ENCODE measurements at regions not wholly inside any gene's neighbourhood (a gene's known extent, or its start where the extent isn't known, plus 50 kb on each side); places are given as distances from the start of the nearest gene placed in this dataset.
"Not testable (repeated sequence)": the region's sequence is repeated elsewhere in the genome, so short reads cannot be mapped to it uniquely, and the experiment has no call there.

DNA sequence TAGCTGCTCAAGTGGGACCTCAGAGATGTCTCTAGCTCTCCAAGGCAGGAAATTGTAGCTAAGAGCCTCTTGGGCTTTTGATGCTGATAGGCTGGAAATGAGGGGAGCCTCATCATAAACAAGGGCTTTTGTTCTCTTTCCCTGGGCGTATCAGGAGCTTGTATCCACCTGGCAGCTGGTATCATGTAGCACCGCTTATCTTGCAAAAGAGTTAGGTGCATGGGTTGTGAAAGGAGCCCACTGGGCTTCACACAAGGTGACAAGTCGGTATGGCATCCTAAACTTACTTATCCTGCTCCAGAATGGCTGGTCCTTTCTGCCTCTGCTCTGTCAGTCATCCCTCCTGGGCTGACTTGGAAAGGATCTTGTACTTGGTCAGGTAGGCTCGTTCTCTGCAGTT, 565.8 kb downstream of the GRXCR1 start:
- Histone ChIP-seq H3K27ac (no peak overlapping the region), H3K36me3 (no peaks in the 10 kb centered on the region), H3K27me3 (replicated peaks) (no peaks in the 10 kb centered on the region), H3K4me1 (replicated peaks) (no peaks in the 10 kb centered on the region), H3K4me3 (no peak overlapping the region), H3K9me3 (replicated peaks) (no peaks in the 10 kb centered on the region)
- DNase-seq (ENCODE audit: low read depth in 1 of 2, low spot score in 2 of 2) = no peak

DNA sequence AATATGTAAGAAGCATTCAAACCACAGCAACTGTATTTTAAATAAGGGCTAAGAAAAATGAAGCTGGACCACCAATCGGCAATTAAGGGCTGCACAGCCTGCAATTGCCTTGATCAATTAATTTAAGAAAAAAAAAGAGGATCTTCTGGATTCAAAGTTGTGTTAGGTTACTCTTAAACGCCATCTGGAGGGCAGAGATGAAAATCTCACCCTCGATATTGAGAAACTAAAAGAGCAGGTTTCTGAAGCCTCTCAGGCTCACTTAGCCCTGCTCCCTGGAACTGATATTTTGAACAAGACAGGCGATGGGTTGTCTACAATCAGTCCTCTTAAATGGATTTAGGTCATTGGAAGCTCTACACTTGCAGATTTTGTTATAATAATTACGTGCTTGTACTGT, 579.4 kb downstream of the GRXCR1 start:
- H3K9me3 ChIP-seq (replicated peaks) = no peaks in the 10 kb centered on the region
- H3K27ac ChIP-seq = no peak overlapping the region
- H3K4me3 ChIP-seq = no peak overlapping the region
- no peak for DNase-seq (ENCODE audit: low read depth in 1 of 2, low spot score in 2 of 2)
- no peaks in the 10 kb centered on the region for H3K4me1 ChIP-seq (replicated peaks)
- no peaks in the 10 kb centered on the region for H3K36me3 ChIP-seq
- no peaks in the 10 kb centered on the region for H3K27me3 ChIP-seq (replicated peaks)

DNA sequence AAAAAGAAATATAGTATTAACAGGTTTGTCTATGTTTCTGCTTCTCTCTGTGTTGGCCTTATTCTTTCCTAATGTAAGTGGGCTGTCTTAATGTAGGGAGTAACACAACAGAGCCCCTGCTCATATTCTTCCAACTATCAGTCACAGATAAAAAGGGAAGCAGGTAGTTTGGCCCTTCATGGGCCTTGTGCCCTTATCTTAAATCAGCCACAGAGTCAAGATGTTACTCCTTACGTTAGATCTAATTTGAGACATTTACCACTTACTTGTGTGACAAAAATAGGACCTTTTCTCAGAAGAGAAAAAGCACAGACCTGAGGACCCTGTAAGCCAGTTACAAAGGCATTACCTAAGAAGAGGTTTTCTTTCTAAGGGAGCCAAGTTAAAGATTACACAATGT, 589.0 kb downstream of the GRXCR1 start:
- Histone ChIP-seq H3K36me3 (no peaks in the 10 kb centered on the region), H3K9me3 (replicated peaks) (no peaks in the 10 kb centered on the region), H3K27me3 (replicated peaks) (no peaks in the 10 kb centered on the region), H3K4me1 (replicated peaks) (no peaks in the 10 kb centered on the region), H3K4me3 (no peak overlapping the region), H3K27ac (no peak overlapping the region)
- no peak for DNase-seq (ENCODE audit: low read depth in 1 of 2, low spot score in 2 of 2)

- Histone ChIP-seq H3K36me3 (no peaks in the 10 kb centered on the region), H3K27me3 (replicated peaks) (no peaks in the 10 kb centered on the region), H3K27ac (no peak overlapping the region), H3K4me1 (replicated peaks) (no peaks in the 10 kb centered on the region), H3K4me3 (no peak overlapping the region), H3K9me3 (replicated peaks) (no peaks in the 10 kb centered on the region)
- DNase-seq (ENCODE audit: low read depth in 1 of 2, low spot score in 2 of 2) = no peak
Measured at GRCh38 chr4:43485196-43485595, 592.7 kb downstream of the GRXCR1 start.

DNA sequence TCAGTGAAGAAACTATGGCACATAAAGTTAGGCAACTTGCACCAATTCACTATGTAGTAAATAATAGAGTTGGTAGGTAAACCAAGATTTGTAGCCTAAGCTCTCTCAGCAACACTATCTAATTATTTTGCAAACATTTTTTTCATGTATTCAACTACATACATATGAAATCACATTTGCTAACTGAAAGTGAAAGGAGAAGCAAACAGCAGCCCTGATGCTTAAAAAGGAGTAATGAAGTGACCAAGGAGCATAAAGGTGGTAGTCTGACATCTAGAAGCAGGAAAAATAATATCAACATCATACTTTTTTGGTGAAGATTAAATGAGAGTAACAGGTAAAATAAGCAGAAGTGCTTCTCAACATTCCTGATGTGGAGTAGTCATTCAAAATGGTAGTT, 603.7 kb downstream of the GRXCR1 start:
- H3K9me3 ChIP-seq (replicated peaks) = no peaks in the 10 kb centered on the region
- DNase-seq (ENCODE audit: low read depth in 1 of 2, low spot score in 2 of 2) = no peak
- H3K27me3 ChIP-seq (replicated peaks) = no peaks in the 10 kb centered on the region
- H3K4me3 ChIP-seq = no peak overlapping the region
- no peaks in the 10 kb centered on the region for H3K36me3 ChIP-seq
- no peak overlapping the region for H3K27ac ChIP-seq
- H3K4me1 ChIP-seq (replicated peaks) = no peaks in the 10 kb centered on the region

DNA sequence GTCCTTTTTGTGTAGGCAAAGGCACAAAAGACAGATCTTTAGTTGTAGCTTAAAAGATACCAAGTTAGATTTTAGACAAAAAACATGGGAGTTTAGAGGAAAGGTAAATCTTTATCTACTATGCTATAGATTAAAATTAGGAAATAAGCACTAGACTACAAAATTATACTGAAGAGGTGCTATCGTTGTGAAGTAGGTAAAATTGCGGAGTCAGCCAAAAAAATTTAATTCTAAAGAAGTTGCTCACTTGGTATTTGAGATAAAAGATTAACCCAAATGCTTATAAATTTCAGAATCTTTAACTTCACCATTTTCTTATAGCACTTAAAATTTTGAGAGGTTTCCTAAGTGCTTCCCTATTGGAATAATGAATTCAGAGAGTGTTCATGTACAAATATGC, 604.1 kb downstream of the GRXCR1 start:
- DNase-seq (ENCODE audit: low read depth in 1 of 2, low spot score in 2 of 2) = no peak
- no peak overlapping the region for H3K27ac ChIP-seq
- no peaks in the 10 kb centered on the region for H3K36me3 ChIP-seq
- no peaks in the 10 kb centered on the region for H3K4me1 ChIP-seq (replicated peaks)
- no peak overlapping the region for H3K4me3 ChIP-seq
- H3K27me3 ChIP-seq (replicated peaks) = no peaks in the 10 kb centered on the region
- no peaks in the 10 kb centered on the region for H3K9me3 ChIP-seq (replicated peaks)

GRCh38 chr4:43505823-43506222, 613.3 kb downstream of the GRXCR1 start:
- not testable (repeated sequence) for H3K4me1 ChIP-seq (replicated peaks); H3K27me3 ChIP-seq (replicated peaks); H3K4me3 ChIP-seq; H3K36me3 ChIP-seq; H3K9me3 ChIP-seq (replicated peaks); DNase-seq (ENCODE audit: low read depth in 1 of 2, low spot score in 2 of 2); H3K27ac ChIP-seq

- no peak for DNase-seq (ENCODE audit: low read depth in 1 of 2, low spot score in 2 of 2)
- Histone ChIP-seq H3K36me3 (no peaks in the 10 kb centered on the region), H3K9me3 (replicated peaks) (no peaks in the 10 kb centered on the region), H3K4me1 (replicated peaks) (no peaks in the 10 kb centered on the region), H3K27me3 (replicated peaks) (no peaks in the 10 kb centered on the region), H3K27ac (no peak overlapping the region), H3K4me3 (no peak overlapping the region)
Measured at GRCh38 chr4:43512253-43512652, 619.7 kb downstream of the GRXCR1 start.

DNA sequence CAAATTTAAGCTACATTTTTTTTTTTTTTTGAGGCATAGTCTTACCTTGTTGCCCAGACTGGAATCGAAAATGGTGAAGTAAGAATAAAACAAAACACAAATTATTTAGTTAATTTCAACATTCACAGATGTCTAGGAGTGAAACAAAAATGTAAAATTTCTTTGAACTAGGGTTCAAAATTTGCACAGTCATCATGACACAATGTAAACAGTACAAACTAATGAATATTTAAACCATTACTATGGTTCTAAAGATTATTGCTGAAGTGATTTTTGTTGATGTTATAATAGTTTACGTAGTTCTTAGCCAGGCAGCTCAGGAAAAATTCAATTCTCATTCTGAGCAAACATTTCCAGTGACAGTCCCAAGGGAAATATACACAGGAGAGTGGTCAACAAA, 633.1 kb downstream of the GRXCR1 start:
- Histone ChIP-seq H3K4me1 (replicated peaks) (no peaks in the 10 kb centered on the region), H3K9me3 (replicated peaks) (no peaks in the 10 kb centered on the region), H3K36me3 (no peaks in the 10 kb centered on the region), H3K27me3 (replicated peaks) (no peaks in the 10 kb centered on the region), H3K27ac (no peak overlapping the region), H3K4me3 (no peak overlapping the region)
- DNase-seq (ENCODE audit: low read depth in 1 of 2, low spot score in 2 of 2) = no peak

DNA sequence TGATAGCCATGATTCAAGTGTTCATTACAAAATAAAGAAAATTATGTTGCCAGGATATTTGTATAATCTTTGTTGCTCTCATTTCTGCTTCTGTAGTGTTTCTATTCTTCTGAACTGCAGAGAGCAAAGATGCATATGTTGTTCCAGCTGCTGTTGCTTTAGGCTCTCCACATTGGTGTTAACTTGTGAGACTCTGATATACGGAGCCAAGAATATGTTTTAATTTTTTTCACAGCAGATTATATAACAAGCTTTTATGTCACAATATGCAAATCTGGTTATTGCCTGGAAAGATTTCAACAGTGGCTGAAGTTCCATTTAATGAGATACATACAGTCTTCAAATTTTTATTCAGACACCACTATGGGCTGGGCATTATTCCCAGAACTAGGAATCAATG, 655.0 kb downstream of the GRXCR1 start:
- Histone ChIP-seq H3K27ac (no peak overlapping the region), H3K36me3 (no peaks in the 10 kb centered on the region), H3K4me3 (no peak overlapping the region), H3K4me1 (replicated peaks) (no peaks in the 10 kb centered on the region), H3K9me3 (replicated peaks) (no peaks in the 10 kb centered on the region), H3K27me3 (replicated peaks) (no peaks in the 10 kb centered on the region)
- DNase-seq (ENCODE audit: low read depth in 1 of 2, low spot score in 2 of 2) = no peak

GRCh38 chr4:43550981-43551627, 658.6 kb downstream of the GRXCR1 start:
- no peak overlapping the region for H3K27ac ChIP-seq
- no peak for DNase-seq (ENCODE audit: low read depth in 1 of 2, low spot score in 2 of 2)
- no peaks in the 10 kb centered on the region for H3K9me3 ChIP-seq (replicated peaks)
- H3K27me3 ChIP-seq (replicated peaks) = no peaks in the 10 kb centered on the region
- no peaks in the 10 kb centered on the region for H3K36me3 ChIP-seq
- H3K4me1 ChIP-seq (replicated peaks) = no peaks in the 10 kb centered on the region
- no peak overlapping the region for H3K4me3 ChIP-seq

DNA sequence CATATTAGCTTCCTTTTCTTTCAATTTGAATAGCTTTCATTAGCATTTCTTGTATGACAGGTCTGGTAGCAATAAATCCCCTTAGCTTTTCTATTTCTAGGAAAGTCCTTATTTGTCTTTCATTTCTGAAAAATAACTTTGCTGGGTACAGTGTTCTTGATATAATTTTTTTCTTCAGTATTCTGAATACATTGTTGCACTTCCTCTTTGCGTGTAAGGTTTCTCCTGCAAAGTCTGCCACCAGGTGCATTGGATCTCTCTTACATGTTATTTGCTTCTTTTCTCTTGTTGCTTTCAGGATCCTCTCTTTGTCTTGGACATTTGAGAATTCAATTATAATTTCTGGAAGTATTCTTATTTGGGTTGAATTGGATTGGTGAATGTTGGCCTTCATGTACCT, 663.7 kb downstream of the GRXCR1 start:
- Histone ChIP-seq H3K4me3 (no peak overlapping the region), H3K4me1 (replicated peaks) (no peaks in the 10 kb centered on the region), H3K27me3 (replicated peaks) (no peaks in the 10 kb centered on the region), H3K27ac (no peak overlapping the region), H3K36me3 (no peaks in the 10 kb centered on the region), H3K9me3 (replicated peaks) (no peaks in the 10 kb centered on the region)
- DNase-seq (ENCODE audit: low read depth in 1 of 2, low spot score in 2 of 2) = no peak

DNA sequence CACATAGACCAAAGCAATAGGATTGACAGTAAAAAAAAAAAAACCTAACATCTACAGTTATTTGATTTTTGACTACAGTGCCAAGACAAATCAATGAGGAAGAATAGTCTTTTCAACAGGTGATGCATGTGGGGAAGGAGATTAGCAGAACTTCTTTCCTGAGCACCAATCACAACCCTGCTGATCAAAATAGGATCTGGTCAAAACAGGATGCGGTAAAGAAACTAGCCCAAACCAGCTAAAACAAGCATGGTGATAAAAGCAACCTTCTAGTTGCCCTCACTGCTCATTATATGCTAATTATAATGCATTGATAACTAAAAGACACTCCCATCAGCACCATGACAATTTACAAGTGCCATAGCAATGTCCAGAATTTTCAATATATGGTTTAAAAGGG, 667.5 kb downstream of the GRXCR1 start:
- no peaks in the 10 kb centered on the region for H3K36me3 ChIP-seq
- H3K27ac ChIP-seq = no peak overlapping the region
- no peaks in the 10 kb centered on the region for H3K4me1 ChIP-seq (replicated peaks)
- no peaks in the 10 kb centered on the region for H3K9me3 ChIP-seq (replicated peaks)
- H3K27me3 ChIP-seq (replicated peaks) = no peaks in the 10 kb centered on the region
- DNase-seq (ENCODE audit: low read depth in 1 of 2, low spot score in 2 of 2) = no peak
- no peak overlapping the region for H3K4me3 ChIP-seq

DNA sequence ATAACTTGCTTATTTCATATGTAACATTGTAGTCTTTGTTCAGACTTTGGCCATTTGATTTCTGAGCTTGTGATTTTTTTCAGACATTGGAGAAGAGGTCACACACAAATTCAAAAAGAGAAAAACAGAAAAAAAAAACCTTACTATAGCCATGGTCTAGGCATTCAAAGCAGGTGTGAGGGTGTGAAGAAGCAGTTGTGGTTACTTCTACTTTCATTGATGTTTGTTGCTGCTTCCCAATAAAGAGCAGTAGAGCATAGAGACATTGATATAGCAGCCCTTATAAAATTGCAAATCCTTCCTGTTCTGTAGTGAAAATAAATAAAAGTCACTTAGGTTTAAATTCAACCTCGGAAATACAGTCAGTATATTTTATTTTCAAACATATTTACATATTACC, 671.6 kb downstream of the GRXCR1 start:
- Histone ChIP-seq H3K36me3 (no peaks in the 10 kb centered on the region), H3K4me1 (replicated peaks) (no peaks in the 10 kb centered on the region), H3K9me3 (replicated peaks) (no peaks in the 10 kb centered on the region), H3K27me3 (replicated peaks) (no peaks in the 10 kb centered on the region), H3K4me3 (no peak overlapping the region), H3K27ac (no peak overlapping the region)
- no peak for DNase-seq (ENCODE audit: low read depth in 1 of 2, low spot score in 2 of 2)

- Histone ChIP-seq H3K36me3 (no peaks in the 10 kb centered on the region), H3K9me3 (replicated peaks) (no peaks in the 10 kb centered on the region), H3K27ac (no peak overlapping the region), H3K4me1 (replicated peaks) (no peaks in the 10 kb centered on the region), H3K27me3 (replicated peaks) (no peaks in the 10 kb centered on the region), H3K4me3 (no peak overlapping the region)
- no peak for DNase-seq (ENCODE audit: low read depth in 1 of 2, low spot score in 2 of 2)
Measured at GRCh38 chr4:43564591-43564990, 672.1 kb downstream of the GRXCR1 start.

Data from SJSA1 (cell line).